HG03064 (cell line): ENCODE measurements at regions not wholly inside any gene's neighbourhood (a gene's known extent, or its start where the extent isn't known, plus 50 kb on each side); places are given as distances from the start of the nearest gene placed in this dataset.

Experiments
- ATAC-seq: cut with Tn5 transposase; IDR thresholded peaks from one replicate; pipeline ENCODE4 v1.9.1; 2021; ENCODE audit warnings: low read depth; ENCODE audit not compliant: unreplicated experiment

DNA sequence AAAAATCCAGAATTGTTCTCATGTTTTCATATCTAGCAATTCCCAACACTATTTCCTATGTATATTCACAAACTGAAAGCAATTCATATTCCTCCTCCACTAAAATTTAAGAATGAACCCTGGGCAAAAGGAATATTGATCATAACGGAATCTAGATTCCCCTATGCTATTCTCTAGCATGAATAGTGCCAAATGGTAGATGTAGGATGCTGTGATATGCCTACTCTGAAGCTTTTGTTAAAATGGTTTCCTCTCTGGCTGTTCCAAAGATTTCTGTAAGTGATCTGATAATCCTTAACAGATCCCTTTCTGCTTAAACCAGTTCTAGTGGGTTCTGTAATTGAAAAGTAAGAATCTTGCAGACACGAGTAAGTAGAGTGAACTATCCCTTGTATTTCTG is 298.0 kb upstream of the TANK start:
- ATAC-seq, result no peak

DNA sequence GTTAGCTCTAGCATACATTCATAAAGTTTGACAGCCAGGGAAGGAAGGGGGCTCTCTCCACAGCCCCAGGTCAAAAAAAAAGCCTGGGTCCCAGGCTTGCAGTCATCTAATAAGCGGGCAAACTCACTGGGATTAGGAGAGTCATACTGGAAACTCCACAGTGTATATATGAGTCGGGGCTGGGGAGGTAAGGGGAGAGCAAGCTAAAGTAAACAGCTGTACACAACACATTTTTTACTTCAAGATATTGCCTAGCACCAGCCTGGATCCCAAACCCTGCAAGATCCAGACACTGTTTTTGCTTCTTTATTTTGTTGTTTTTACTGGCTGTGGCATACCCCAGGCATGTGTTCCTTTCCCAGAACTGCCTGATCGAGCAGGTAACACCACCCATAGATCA is 291.3 kb upstream of the TANK start:
- ATAC-seq, result no peak

DNA sequence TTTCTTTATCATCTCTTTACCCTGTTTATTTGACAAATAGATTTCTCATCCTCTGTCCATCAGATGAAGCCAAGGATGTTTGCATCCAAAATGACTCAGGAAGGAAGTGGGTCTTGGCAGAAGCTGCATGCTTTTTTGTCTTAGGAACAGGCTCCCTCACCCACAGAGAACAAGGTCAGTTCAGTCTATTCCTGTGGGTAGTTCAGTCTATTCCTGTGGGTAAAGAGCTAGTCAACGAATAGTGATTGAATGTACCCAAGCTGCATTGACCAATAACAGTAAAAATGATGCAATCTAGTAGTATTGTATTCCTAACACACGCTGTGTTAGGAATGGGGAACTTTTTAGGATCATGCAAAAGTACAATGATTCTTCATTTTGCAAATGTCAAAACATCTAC is 290.8 kb upstream of the TANK start:
- no peak for ATAC-seq

DNA sequence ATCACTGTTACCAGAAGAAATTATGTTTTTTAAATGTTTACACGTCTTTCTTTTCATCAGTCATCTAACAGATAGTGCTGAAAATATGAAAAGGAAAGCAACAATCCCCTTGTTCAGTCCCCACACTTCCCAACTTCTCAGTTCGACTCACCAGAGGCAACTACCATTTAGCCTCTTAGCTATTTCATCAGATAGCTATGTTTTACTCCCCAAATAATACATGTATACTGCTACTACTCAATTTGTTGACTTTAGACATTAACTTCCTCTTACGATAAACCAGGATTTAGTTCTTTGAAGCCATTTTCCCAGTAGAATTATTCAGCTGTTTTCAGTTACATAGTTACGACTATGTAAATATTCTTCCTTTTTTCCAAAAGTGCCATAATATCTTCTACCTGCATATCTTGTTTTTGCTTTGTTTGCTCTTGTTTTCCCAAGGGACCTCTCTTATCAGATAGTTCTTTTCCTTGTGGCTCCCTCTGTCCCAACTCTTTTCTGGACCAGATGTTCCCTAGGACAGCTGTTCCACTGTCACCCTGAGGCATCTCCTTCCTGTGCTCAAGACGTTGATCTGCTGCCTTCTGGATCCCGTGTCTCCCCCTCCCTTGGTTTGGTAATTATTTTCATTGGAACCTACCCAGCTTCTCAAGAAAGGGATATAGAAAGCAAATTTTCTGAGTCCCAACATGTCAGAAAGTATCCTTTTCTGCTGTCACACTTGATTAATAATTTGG is 289.3 kb upstream of the TANK start:
- no peak for ATAC-seq

DNA sequence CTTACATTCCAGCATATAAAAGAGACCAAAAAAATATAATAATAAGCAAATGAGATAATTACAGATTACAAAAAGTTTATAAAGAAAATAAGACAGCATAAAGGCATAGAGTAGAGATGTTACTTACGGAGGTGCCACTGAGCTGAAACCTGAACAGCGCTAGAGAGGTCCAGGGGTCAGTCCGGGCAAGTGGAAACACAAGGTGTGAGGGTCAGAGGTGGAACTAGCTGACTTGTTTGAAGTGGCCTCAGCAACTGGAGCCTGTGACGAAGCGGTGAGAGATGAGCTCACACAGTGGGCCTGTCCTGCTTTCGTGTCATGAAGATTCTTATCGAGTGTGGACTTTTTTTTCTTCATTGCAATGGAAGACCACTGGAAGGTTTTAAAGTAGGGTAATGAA is 288.3 kb upstream of the TANK start:
- ATAC-seq, result no peak

DNA sequence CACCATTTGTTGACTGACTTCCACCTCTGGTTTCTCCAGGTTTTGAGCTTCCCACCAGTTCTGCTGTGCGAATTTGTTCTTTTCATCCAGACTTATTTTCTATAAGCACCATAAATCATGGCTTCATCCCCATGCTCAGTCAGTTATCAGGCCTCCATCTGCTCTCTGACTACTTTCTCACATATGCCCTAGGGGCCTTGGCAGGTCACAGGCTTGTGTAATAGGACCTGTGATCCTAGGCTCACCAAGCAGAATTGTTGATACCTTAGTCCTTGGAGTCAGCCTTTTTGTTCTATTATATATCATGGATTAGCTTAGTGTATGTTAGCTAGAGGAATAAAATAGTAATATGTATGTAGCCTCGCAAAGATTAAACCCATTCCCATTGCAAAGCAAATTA is 284.2 kb upstream of the TANK start:
- ATAC-seq, result no peak

DNA sequence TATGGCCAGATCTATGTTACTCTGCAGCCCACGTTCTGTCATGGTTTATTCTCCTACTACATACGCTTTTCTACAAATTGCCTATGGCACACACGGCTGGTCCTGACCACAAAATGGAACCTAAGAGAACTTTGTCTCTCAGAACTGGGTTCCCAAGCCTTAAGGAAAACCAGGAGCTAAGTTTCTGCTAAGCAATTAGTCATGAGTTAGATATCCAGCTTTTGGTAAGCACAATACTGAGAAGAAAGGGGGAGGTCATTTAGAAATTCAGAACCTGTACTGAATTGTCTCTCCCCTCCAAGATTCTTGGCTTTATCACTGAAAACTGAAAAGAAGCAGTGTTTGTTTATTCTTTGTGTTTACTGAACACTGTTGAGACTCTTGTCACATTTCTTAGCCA is 283.5 kb upstream of the TANK start:
- no peak for ATAC-seq

DNA sequence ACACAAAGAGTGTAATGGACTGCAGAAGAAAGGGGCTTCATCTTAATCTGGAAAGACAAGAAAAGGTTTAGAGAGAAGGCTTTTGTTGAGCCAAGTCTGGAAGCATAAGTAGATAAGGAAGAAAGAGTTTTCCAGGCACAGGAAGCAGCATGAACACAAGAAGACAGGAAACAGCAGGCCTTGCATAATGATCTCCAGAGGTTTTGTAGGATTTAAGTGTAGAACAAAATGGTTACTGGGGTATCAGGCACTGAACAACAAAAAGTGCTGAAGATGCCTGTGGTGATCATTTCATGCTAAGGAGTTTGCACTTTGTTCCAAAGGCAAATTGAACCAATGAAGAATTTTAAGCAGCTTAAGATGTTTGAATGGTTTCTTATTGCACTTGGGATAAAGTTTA is 281.6 kb upstream of the TANK start:
- no peak for ATAC-seq

DNA sequence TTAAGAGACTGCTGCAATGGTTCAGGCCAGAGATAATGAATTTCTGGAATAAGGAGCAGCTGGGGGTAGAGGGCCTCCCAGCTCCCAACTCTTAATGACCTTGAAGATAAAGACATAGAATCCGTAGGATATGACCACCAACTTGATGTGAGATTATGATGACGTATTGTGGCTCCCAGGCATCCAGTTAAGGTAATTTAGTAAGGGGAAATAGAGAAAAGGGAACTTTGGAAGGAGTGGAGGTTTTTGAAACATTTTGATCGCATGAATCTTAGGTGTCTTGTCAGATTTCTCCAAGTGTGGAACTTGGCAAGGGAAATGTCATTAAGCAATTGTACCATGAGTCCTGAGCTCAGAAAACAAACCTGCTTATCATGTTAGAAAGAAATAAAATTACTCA is 277.3 kb upstream of the TANK start:
- no peak for ATAC-seq

DNA sequence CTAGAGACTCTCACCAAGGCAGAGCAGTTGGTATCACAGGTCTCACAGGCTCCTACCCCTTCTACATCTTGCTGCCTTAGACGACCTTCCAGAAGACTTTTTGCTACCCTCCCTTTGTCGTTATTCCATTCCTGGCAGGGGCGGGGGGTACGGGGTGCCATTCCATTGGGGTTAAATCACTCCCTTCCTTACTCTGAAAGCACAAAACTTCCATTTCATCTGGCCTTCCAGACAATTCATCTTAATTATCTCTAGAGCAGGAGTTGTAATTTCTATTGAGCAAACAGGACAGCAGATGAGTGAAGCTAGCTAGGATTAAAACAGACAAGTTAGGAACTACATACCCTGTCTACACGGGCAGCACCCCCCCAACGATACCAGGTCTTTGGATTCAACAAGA is 276.2 kb upstream of the TANK start:
- ATAC-seq, result no peak

DNA sequence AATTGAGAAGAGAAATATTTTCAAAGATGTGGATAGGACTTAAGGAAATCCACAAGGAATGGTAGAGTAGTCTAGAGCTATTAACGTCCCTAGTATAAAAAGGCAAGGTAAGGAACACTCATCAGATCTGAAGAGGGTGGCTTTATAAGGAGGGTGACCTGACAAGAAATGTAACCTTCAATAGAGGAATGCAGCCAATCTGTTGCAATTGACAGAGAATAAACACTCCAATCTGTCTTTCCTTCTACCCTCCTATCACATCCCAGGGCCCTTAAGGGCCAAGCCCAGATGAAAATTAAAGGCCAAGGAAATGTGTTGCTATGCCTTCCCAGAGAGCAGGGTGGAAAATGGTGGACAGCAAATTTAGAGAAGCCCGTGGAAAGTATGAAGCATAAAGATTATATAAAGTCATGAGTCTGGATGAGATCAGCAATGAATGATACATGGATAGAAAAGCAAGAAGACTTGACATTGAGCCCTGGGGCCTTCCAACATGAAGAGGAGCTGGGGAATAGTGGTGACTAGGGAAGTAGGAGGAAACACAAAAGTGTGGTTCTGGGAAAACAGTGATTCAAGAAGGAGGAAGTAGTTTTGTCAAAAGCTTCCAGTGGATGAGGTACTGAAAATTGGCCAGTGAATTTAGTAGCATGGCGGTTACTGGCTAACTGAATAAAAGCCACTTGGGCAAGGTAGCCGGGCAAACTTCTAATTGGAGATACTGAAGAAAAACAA is 270.6 kb upstream of the TANK start:
- no peak for ATAC-seq

DNA sequence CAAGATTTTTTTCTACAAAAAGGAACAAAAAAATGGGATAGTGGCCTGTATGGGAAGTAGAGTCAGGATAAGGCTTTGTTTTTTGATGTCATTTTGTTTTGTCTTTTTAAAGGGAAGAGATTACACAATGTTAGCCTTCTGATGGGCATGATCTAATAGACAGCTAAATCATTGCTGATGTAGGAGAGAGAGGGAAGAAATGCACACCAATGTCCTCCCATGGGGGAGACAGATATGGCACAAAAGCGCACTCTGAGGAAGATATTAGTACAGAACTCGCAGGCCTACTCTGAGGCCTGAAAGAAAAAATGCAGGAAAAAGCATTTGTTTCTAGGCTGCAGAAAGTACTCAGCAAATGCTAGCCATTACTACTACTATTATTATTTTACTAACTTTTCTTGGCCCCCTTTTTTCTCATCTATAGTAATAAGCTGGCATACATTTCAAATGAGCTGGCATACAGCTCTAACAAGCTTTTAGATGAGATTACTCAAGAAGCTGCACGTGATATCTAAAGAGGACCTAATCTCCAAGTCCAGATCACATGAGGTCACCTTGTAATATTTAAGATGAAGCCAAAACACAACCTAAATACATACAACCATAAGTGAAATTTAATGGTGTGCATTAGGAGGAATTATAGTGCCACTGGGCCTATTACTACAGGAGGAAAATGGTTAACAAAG is 269.4 kb upstream of the TANK start:
- no peak for ATAC-seq

DNA sequence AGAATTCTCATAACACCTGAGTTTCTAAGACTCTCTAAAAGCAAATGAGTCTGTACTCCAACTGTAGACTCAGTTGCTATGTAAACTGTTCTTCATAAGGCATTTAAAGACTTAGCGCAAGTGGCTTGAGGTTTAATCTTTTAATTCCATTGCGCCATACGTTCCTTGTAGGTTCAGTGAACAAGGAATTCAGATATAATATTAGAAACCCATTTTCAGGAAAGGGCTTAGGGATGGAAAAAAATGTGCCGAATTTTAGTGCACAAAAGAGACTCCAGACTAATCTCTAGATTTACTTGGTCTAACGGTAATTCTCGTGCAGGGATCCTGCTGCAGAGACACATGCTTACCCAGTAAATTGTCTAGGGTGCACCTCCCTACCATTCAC is 268.9 kb upstream of the TANK start:
- ATAC-seq, result no peak

DNA sequence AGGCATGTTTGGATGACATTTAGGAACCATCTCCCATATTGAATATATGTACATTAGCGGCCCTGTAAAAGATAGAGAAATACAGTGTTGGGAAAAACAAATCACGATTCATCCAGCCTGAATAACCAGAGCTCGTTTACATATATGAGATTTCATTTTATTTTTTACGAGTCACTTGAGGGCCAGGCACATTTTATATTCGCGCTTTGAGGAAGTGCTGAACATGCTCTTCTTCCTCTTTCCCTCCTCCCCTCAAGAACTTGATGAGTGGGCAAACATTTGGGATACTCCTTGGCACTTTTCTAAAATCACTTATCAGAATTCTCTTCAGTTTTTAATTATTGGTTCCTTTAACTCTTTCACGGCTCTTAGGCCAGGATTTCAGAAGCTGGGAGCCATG is 268.0 kb upstream of the TANK start:
- ATAC-seq, result no peak

DNA sequence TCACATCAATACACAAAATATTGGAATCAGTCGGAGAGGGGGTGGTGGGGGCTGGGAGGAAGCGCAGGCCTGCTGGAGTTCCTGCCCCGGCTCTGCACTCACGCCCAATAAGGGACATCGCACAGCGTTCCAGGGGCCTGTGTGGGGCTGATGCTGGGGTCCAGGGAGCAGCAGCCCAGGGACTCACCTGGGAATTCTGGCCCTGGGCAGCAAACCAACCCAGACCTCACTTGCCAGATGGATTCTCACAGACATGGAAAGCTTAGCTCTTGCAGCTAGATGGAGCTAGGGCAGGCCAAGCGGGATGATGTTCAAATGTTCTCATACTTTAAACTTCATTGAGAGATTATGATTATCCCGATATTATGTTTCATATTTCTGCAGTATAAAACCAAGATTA is 266.6 kb upstream of the TANK start:
- ATAC-seq, result no peak

DNA sequence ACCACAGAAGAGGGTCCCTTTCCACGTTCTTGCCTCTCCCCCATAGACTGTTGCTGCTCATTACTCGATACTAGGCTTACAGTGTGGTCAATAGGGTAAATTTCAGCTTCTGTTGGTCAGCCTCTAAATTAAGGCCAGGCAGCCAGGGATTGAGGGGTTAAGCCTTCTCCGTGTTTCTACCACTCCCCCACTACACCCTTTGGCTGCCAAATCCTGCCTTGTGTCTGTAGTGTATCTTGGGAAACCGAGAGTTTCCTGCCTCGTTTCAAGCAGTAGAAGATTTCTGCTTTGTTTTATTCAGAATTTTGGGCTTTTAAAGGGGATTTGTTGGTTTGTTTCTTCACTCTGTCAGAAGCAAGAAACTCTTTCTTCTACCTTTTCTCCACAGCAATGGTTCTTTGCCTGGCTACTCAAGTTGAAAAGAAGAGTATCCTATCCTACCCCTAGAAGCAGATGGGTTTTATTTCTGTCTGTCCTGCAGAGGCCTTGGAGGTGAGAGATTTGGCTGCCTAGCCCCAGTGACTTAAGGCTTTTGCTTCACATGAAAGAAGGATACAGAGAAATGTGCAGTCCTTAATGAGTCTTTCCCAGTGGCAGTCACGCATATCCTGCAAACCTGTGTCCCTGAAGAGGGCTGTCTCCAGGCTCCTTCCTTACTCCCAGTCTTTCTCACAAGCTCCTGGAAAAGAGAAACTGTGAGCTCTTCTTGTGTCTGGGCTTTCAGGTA is 261.5 kb upstream of the TANK start:
- ATAC-seq, result no peak

DNA sequence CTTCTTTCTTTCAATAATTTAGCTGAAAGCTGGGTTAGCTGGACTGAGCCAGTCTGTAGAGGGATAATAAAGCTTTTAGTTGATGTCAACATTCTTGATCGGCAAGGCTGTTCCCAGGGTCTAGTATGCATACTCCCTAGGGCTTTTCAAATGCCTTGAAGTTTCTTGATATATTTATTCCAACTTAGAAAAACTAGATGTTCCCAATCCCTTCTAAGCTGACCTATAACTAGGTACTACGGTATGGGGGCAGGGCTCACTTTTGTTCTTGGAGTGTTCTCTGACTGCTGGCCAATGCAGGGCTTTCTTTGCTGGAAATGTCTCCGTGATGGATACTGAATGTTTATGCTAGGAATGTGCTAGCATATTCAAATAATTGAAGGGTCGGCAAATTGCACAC is 258.6 kb upstream of the TANK start:
- no peak for ATAC-seq

DNA sequence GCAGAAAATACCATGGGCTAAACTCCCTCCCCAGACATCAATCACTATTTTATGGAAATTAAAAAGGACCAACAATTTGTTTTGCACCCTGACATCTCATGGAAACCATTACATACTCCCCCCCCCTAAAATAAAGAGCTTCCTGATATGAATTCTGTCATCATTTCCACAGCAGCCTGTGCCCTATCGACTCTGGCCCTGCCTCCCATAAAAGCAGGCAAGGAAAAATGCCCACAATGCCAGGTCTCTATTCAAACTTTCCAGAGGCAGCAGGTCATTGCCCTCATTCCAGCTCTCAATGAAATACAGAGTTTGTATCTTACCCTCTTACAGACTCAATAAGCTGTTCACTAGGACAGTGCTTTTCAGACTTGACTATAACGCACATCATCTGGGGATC is 254.4 kb upstream of the TANK start:
- no peak for ATAC-seq

DNA sequence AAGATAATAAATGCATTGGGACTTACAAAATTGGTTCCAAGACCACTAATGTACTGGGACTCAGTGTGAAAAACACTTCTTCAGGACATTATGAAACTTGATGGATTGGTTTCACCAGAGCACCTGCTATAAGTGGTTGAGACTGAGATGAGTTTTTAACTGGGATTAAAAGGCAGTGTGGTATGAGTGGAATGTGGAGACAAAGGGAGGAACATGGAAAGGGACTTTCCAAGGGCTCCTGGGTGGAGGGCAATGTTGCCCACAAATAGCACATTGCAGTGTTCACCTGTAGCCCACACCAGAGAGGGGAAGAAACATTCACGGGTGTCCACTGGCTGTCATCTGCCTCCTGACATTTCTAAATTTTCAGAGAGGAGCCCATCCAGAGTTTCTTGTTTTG is 253.3 kb upstream of the TANK start:
- ATAC-seq, result no peak

DNA sequence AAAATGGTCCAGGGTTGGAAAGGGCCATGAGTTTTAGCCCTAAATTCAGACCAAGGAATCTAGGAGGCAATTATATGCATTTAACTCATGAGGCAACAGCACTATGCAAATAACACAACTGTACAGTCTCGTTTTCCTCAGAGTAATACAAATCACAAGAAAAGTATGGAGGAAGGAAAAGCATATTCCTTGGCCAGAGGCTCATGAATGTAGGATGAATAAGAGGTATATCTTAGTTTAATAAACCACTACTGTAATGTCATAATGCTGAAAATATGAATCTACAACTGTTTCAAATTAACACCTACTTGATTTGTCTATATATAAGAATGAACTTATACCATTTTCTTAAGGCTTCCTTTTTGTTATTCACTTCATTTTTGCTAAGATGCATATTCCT is 252.5 kb upstream of the TANK start:
- ATAC-seq, result no peak

DNA sequence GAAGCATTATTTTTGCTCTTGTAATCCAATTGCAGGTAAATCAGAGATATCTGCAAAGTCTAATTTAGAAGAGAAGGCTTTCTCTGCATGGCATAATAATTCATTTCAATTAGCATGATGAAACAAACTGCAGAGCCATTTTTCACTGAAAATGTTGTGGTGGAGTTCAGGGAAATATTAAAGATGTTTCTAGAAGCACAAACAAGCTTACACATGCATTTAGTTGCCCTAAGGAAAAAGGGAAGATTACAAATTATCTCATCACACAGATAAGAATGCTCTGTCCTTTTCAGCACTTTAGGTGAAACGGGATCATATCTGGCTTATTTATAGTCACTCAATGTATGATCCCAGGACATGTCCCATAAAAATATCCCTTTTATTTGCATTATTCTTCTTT is 252.1 kb upstream of the TANK start:
- no peak for ATAC-seq
